DOHH2 (cell line): ENCODE measurements at regions not wholly inside any gene's neighbourhood (a gene's known extent, or its start where the extent isn't known, plus 50 kb on each side); places are given as distances from the start of the nearest gene placed in this dataset.

ENCODE experiments used
- EZH2phosphoT487 ChIP-seq: fragments of 200-600 bp; sonication (generic); IDR thresholded peaks from 2 replicates; pipeline ENCODE4 v1.6.1; 2017; ENCODE audit warnings: borderline replicate concordance, mild to moderate bottlenecking, antibody characterized with exemption, low read length, moderate library complexity, mixed read lengths
- TF ChIP-seq, protein P1 (sequence below): fragments of 200-600 bp; sonication (generic); IDR thresholded peaks from one replicate; pipeline ENCODE4 v1.5.1; 2014; ENCODE audit warnings: antibody characterized with exemption, mild to moderate bottlenecking, low read depth, low read length; ENCODE audit not compliant: poor library complexity, severe bottlenecking

GRCh38 chr10:78954689-78955088 is 114.1 kb upstream of the ZMIZ1 start:
- TF ChIP-seq, protein P1, sequence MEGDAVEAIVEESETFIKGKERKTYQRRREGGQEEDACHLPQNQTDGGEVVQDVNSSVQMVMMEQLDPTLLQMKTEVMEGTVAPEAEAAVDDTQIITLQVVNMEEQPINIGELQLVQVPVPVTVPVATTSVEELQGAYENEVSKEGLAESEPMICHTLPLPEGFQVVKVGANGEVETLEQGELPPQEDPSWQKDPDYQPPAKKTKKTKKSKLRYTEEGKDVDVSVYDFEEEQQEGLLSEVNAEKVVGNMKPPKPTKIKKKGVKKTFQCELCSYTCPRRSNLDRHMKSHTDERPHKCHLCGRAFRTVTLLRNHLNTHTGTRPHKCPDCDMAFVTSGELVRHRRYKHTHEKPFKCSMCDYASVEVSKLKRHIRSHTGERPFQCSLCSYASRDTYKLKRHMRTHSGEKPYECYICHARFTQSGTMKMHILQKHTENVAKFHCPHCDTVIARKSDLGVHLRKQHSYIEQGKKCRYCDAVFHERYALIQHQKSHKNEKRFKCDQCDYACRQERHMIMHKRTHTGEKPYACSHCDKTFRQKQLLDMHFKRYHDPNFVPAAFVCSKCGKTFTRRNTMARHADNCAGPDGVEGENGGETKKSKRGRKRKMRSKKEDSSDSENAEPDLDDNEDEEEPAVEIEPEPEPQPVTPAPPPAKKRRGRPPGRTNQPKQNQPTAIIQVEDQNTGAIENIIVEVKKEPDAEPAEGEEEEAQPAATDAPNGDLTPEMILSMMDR: no peak
- TF ChIP-seq EZH2phosphoT487: no peak
